NCI-H82 (cell line): ENCODE measurements at regions not wholly inside any gene's neighbourhood (a gene's known extent, or its start where the extent isn't known, plus 50 kb on each side); places are given as distances from the start of the nearest gene placed in this dataset.
"Not testable (repeated sequence)": the region's sequence is repeated elsewhere in the genome, so short reads cannot be mapped to it uniquely, and the experiment has no call there.

ENCODE experiments used
- DNase-seq: peaks from one replicate; lab custom pipeline; 2025; lab: John Stamatoyannopoulos, UW

DNA sequence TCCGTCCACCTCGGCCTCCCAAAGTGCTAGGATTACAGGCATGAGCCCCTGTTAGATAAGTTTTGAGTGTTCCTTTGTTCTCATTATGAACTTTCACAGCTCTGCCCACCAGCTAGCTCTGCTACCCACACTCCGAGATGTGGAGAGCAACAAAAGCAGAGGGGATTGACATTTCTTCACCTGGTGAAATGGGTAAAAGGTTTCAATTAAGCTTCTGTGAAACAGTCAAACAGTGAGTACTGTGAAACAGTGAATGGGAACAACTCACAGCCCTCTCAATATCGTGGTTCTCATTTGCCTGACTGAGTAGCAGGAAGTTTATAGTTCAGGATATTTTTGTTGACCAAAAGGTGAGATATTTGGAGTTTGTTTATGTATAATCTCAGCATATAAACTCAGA lies 412.8 kb downstream of the CD83 start:
- DNase-seq: no peak

DNA sequence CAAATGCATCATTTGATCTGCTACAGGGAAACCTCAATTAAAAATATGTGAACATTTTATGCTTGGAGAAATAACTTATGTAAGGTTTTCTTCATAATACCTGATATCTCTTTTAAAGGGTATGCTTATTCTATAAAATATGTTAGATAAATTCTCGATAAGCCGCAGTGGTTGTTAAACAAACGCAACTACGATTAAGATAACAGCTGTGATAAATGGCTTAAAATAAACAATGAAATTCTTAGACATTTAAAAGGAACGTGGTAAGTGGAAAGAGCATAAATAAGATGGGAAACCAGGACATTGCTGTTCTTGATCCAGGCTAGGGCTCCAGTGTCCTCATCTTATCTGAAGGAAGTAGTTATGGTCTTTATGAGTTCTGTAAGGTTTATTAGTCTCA lies 415.9 kb downstream of the CD83 start:
- DNase-seq: no peak

DNA sequence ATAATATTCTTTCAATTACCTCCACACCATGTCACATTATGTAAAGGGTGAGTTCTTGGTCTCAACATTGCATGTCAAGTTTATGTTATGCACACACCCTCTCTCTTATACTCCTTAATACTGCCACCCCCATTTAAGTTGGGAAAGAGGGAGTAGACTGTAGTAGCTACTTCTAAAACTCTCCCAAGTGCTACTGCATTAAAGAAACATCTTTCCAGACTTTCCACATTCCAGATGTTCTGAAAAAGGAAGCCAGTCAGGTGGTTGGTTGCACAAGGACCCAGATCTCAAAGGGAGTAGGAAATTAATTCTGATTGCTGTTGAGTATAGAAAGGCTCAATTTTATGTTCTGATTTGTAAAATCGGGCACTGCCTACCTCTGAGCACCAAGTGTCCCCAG lies 419.5 kb downstream of the CD83 start:
- DNase-seq: no peak

DNA sequence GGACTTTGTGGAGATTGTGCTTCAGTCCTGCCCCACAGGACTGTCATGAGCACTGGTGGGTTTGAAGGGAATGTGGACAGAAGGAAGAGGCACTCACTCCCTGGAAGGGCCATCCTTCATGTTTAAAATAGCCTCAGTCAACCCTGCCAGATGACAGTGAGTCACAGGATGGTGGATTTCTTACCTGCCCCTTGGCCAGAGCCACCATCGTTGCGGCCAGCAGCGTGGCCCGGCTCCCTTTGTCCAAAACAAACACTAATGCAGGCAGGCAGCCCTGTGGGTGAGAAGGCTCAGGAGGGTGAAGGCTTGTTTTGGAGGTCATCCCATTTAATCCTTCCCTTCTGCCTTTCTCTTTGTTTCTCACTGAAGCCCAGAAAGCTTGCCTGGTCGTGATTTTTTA lies 422.7 kb downstream of the CD83 start:
- DNase-seq: peak; percentile 36

DNA sequence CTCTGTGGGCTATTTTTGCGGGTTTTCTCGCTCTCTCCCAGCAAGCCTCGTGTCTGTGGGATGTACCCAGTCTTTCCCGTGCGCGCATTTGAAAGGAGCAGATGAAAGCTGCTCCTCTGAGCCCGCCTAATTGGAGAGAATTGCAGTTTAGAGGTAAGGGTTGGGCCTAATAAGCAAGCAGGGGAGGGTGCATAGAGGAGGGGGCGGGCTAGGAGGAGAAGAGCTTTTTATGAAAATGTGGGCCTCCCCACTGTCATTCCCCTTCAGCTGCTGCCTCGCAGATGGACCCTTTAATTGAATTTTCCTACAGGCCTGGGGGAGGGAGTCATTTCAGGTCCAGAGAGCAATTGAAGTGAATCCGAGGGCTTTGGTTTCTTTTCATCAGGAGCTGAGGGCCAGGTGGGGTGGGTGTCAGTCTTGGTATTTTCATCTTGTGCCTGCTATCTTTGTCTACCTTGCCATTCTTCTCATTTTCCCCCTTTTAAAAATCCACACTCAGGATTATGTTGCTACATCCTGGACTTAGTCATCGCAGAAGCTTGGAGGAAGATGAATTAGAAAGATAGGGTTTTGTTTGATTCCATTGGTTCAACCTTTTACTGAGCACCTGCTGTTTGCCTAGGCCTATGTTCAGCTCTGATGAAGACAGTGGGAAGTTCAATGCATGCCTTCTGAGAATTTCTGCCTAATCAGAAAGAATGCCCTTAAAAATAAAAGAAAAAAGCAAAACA lies 423.4 kb downstream of the CD83 start:
- DNase-seq: peak; percentile 87

DNA sequence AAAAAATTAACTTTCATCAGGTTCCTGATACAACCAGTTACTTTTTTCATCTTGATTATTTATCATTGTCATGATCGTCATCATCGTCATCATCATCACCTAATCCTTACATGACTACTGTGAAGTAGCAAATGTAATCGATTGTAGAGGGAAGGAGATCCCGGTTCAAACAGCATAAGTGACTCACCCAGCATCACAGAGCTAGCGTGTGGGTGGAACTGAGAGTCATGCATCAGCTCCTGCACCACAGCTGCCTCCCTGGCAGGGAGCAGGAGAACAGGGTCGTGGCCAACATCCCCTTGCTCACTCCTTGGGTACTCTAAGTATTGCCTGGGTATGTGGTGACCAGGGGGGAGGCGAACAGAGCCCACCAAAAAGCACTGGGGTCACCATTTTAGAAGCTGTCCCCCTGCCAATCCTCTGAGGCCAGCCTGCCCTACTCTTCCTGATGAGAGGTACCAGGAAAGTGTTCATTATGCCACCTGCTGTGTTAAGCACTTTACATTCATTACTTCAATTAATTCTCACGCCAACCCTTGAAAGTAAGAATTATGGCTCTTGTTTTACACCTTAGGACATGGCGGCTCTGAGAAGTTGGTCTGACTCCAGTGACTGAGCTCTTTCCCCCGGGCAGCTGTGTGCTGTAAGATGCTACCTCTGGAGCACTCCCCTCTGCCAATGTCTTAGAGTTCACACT lies 425.2 kb downstream of the CD83 start:
- DNase-seq: no peak

DNA sequence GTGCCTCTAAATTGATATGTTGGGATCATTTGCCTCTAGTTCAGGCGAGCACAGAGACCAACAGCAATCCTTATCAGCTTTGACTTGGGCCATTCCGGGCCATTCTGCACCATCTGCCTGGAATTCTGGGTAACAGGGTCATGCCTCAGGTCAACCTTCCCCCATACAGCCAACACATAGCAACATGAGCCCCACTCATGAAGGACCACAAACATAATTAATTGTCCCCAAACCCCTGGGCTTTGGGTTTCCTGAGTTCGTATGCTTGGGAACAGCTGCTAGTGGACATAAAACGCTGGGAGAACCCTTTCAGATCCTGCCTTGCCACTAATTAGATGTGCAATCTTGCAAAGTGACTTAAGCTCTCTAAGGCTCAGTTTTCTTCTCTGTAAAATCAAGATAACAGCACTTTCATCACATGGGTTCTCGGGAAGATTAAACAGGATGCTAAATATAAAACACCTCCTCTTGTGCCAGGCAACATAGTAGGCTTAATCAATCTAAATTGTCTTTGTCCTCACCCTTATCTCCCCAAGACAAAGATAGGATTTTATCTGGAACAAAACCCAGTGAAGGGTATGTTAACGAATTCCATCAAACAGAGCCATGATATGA lies 426.5 kb downstream of the CD83 start:
- peak; percentile 90 for DNase-seq

DNA sequence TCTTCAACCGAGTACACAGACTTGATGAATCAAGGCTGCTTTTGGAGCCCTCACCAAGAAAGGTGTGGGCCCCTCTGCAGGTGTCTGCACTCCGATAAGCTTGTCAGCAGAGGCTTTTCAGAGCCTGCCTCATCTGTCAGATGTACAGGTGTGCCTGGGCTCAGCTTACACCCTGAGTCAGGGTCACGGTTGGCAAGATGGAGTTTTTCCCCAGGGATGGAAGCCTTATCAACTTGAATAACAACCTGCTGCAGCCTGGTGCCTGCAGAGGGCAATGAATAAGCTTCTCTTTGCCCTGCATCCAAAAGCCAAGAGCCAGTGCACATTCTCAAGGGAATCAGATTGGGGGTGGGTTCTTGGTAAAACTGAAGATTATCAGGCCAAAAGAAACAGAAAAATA lies 427.1 kb downstream of the CD83 start:
- peak; percentile 92 for DNase-seq

DNA sequence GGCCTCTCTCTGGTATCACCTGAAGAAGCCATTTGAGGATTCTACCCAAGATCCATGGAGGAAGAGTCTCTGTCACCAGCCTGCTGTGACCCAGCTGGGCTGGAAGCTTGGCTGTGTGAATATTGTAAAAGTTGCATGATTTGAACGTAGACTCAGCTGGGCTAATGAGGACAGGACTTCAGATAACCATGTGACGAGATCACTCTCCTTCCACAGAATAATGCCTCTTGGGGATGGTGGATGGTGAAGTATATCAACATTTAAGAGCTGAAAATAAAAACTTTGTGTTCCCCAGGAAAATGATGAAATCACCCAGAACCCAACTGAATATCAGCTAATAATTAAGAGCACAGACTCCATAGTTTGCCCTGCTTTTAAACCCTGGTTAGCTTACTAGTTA lies 427.9 kb downstream of the CD83 start:
- DNase-seq: no peak

DNA sequence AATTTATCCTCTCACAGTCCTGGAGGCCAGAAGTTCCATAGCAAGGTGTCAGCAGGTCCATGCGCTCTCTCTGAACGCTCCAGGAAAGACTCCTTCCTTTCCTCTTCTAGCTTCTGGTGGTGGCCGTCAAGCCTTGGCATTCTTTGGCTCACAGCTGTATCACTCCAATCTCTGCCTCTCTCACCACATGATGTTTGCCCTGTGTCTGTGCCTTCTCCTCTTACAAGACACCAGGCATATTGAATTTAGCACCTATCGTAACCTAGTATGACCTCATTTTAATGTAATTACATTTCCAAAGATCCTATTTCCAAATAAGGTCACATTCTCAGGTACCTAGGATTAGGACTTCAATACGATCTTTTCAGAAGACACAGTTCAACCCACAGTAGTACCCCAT lies 428.5 kb downstream of the CD83 start:
- DNase-seq: no peak

DNA sequence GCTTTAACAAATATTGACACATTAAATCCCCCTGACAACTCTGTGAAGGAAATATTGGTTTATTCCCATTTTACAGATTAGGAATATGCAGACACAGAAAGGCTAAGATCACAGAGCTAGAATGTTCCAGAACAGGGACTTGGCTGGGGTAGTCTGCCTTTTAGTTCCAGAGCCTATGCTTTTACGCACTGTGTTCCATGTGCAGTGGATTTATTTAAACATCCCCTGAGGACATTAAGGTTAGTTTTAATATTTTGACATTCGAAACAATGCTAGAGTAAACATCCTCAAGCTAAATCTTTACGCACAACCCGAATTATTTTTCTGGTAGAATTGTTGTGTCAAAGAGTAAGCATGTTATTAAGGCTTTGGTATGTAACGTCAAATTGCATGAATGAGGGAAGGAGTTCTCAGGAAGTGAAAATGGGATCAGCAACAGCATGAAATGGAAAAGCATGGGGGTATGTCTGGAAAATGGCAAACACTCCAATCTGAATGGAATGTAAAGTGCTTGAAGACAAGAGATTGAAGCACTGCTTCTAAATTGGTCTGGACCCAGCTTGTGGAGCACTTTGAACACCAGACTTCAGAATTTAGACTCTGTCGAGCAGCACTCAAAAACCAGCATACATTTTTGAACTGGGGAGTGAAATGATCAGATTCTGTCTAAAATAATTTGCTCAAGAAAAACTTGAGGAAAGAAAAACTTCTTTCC lies 429.9 kb downstream of the CD83 start:
- DNase-seq: no peak

DNA sequence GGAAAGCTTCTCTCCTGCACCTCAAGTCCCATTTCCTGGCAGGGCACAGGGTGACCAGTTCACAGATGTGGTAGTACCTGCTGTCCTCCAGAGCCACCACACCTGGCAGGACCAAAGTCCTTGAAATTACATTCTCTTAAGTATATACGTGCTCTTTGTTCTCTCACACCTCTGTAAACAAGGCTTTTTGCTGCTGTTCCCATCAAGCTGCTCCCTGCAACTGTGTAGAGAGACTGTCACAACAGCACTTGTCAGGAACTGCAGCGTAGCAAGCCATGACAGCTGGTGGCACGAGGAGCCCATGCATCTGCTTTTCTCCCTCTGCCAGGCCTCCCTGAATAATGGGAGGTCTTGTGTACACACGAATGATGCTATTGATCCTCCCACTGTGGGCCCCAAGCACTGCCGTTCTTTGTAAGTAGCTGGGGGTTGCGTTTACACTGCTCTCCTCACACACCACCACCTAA lies 431.8 kb downstream of the CD83 start:
- DNase-seq: peak; percentile 79

DNA sequence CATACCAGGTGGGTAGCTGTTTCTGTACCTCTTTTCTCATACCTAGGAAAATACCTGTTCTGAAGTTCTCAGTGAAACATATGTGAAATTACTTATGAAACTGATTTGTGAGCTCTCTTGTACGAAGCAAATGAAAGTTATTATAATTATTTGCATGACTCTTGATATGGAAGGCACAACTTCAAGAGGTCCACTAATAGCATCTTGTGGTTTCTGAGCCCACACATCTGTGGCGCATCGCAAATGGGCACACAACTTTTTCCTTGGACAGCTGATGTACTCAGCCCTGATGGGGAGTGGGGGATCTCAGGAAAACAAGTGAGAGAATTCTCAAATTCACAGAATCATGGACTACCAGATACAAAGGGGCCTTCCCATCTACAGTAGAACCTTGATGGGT lies 432.3 kb downstream of the CD83 start:
- no peak for DNase-seq

DNA sequence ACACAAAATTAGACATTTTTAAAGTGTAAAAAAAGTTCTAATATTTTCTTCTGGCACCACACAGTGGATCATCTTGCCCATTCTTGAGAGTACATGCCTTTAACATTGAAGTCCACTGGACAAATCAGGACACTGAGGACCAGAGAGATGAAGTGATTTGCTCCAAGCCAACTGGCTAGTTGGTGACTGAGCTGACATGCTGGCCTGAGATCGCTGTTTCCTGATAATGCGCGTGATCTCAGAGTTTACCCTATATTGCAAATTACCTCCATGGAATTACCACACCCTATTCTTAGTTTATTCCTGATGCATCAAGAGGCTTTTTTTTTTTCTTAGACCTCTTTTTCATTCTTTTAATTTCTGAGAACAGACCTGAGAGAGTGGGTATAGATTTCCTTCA lies 432.8 kb downstream of the CD83 start:
- DNase-seq: no peak

DNA sequence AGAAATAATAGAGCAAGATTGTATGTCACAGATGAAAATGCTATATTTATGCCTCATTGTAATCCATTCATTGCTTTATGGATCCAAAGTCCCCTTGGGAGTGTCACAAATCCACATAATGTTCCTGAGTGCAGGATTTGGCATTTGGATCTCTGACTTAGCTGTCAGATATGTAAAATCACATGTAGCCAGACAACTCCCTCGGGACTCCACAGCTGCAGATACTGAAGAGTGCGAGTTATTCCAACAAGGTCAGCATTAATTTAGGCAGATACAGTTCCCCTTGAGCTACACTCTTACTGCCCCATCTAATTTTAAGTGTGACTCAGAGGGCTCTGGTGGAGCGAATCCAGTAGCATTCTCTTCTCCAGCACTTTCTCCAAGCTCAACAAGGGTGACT lies 433.2 kb downstream of the CD83 start:
- no peak for DNase-seq

DNA sequence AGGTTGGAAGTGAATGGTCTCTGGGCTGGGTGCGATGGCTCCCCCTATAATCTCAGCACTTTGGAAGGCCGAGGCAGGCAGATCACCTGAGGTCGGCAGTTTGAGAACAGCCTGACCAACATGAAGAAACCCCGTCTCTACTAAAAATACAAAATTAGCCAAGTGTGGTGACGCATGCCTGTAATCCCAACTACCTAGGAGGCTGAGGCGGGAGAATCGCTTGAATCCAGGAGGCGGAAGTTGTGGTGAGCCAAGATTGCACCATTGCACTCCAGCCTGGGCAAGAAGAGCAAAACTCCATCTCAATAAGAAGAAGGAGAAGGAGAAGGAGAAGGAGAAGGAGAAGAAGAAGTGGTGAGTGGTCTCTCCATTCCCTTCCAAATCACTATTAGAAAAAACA lies 434.0 kb downstream of the CD83 start:
- DNase-seq: not testable (repeated sequence)

DNA sequence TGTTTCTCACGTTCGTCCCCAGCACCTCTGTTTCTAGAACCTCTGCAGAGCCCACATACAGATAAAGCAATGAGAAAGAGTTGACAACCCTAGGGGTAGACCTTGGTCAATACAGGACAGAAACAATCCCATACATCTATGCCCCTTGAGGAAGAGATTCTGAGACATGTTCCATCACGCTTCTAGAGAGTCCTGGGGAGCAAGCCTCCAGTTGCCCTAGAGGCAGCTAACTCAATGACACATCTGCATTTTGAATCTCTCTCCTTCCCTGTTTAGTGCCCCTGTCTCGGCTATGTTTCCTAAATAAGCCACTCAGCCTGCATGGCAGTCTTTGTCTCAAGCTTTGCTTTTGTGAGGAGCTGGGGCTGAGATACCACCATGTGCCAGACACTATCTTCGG lies 435.3 kb downstream of the CD83 start:
- no peak for DNase-seq

DNA sequence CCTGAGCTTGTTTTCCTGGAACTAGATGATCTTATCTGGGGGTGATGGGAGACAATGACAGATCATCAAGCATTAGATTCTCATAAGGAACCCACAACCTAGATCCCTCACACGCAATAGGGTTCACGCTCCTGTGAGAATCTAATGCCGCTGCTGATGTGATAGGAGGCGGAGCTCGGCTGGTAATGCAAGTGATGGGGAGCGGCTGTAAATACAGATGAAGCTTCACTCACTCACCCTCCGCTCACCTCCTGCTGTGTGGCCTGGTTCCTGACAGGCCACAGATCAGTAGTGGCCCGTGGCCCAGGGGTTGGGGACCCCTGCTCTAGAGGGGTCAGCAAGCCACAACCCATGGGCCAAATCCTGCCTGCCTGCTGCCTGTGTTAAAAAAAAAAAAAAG lies 435.9 kb downstream of the CD83 start:
- DNase-seq: no peak

DNA sequence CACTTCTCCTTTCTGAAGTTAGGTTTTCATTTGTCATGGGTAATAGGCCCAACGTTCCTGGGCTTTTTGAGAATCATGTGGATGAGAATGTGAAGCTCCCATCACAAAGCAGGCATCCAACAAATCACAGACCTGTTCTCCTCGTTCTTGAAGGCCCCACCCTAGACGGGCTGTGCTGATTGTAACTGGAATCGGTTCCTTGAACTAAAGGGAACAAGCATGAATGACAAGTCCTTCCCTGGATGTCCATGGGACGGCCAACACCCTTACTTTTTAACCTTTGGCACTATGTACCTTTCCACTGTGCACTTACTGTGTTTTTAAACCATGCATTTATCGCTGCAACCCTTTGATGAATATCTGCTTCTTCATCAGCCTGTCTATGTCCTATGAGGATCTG lies 438.2 kb downstream of the CD83 start:
- DNase-seq: no peak

DNA sequence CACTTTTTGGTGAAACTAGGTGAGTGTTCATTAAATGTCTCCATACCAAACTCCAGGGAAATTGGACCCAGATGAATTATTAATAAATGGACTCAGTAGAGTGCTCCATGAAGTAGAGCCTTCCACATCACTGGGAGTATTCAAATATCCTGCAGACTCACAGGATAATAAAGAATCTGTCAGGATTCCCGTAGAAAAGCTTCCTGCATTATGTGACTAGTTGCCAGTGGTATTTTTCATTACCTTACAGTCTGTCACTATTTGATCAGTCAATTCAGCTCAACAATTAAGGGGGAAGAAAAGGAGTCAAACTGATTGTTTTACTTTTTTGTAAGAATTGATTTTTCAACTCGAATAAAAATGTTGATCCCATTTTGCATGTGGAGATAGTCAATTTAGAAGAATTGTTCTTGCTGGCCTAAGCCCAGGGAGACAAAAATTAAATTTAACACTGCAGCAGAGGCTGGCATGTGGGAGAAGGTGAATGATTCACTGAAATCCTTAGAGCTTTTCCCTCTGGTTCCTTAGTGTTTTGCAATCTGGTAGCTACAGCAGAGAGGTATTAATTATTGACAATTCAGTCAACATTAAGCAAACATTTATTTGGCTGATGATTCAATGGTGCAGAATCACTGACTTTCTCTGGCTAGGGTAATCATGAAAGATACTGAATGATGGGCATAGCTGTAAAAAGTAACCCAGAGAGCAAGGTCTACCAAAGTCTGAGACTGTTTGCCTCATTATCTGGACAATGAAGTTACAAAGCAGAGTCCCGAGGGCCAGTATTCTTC lies 442.4 kb downstream of the CD83 start:
- DNase-seq: no peak

DNA sequence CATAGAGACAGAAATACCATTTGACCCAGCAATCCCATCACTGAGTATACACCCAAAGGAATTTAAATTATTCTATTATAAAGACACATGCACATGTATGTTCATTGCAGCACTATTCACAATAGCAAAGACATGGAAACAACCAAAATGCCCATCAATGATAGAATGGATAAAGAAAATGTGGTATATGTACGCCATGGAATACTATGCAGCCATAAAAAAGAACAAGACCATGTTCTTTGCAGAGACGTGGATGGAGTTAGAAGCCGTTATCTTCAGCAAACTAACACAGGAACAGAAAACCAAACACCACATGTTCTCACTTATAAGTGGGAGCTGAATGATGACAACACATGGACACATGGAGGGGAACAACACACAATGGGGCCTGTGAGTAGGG lies 444.0 kb downstream of the CD83 start:
- not testable (repeated sequence) for DNase-seq

DNA sequence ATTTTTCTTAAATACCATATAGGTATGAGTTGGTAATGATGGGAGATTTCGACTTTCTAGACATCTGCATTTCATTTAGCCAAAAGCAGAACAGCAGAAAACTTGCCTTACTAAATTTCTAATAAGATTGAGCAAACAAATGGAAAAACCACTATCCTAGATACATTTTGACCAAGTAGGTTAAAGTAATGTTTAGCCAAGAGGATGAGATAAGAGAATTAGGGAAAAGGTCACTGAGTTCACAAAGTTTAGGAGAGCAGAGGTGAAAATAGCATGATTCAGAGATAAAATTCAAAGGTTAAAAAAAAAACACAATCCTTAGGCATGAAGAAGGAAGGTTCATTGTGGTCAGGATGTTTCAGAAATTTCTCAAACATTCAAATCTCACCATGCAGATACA lies 450.3 kb downstream of the CD83 start:
- no peak for DNase-seq
